Mammary epithelial cell (primary cell): ENCODE measurements at regions not wholly inside any gene's neighbourhood (a gene's known extent, or its start where the extent isn't known, plus 50 kb on each side); places are given as distances from the start of the nearest gene placed in this dataset.

ENCODE experiments used
- EZH2 ChIP-seq: IDR thresholded peaks from 2 replicates; pipeline ENCODE4 v1.6.1; 2012; ENCODE audit warnings: low read length, inconsistent platforms, borderline replicate concordance
- TF ChIP-seq, protein P1 (sequence below), 2 donors: IDR thresholded peaks in 1 of 2; conservative IDR thresholded peaks in 1 of 2; 2 replicates each; pipeline ENCODE4 v1.5.1; 2011 to 2012; ENCODE audit warnings: inconsistent platforms in 2 of 2, low read length in 2 of 2, mild to moderate bottlenecking in 2 of 2, control low read depth in 1 of 2, low read depth in 1 of 2; ENCODE audit not compliant: insufficient read depth in 1 of 2; ENCODE audit errors: extremely low read depth in 1 of 2

DNA sequence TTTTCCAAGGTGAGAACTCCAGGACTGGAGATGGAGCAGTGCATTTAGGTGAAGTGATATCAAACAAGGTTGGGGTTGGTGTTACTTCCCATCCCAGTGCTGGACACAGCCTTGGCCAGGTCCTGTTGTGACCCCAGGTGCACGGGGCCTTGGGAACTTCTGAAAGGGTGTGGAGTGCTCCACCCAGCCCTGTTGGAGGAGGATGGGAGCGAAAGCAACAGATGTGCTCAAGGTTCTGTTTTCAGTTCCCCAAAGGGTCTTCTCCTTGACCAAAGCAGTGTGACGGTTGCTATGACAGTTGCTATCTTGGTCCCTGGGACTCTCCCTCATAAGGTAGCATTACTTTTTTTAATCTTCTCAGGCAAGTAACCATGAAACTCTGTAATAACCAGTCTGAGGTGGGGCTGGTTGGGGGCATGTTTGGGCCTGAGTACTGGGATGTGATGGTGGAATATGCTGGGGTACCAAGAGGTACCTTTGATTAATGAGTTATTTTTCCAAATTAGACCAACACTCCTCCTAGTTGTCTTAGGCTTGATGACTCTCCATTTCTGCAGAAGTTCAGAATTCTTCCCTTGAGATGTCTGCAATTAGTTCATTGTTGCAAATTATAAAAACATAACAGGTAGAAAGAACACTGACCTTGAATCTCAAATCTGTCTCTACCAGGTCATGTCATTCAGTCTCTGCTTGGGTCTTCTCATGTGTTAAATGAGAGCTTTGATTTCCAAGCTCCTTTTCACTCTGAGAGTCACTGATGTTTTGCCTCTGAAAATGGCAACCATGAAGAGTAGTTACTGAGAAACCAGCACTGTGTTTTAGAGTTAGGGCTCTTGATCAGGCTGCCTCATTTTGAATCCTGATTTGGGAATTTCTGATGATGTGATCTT lies 154.5 kb downstream of the RPIA start:
- TF ChIP-seq, protein P1, sequence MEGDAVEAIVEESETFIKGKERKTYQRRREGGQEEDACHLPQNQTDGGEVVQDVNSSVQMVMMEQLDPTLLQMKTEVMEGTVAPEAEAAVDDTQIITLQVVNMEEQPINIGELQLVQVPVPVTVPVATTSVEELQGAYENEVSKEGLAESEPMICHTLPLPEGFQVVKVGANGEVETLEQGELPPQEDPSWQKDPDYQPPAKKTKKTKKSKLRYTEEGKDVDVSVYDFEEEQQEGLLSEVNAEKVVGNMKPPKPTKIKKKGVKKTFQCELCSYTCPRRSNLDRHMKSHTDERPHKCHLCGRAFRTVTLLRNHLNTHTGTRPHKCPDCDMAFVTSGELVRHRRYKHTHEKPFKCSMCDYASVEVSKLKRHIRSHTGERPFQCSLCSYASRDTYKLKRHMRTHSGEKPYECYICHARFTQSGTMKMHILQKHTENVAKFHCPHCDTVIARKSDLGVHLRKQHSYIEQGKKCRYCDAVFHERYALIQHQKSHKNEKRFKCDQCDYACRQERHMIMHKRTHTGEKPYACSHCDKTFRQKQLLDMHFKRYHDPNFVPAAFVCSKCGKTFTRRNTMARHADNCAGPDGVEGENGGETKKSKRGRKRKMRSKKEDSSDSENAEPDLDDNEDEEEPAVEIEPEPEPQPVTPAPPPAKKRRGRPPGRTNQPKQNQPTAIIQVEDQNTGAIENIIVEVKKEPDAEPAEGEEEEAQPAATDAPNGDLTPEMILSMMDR (conservative IDR thresholded peaks at IDR 0.05 in 1 of 2, IDR thresholded peaks at IDR 0.05 in 1 of 2; ENCODE audit: extremely low read depth in 1 of 2, insufficient read depth in 1 of 2, low read depth in 1 of 2, low read length in 2 of 2) = no peak
- no peak for TF ChIP-seq EZH2
